WTC11 (cell line): ENCODE measurements at regions not wholly inside any gene's neighbourhood (a gene's known extent, or its start where the extent isn't known, plus 50 kb on each side); places are given as distances from the start of the nearest gene placed in this dataset.

ENCODE experiments used
- ATF2 ChIP-seq: sonication (generic); formaldehyde crosslinking; IDR thresholded peaks from 2 replicates; pipeline ENCODE4 v1.8.1; 2022; ENCODE audit warnings: low read depth, missing genetic modification reagents, borderline replicate concordance
- ATF3 ChIP-seq: sonication (generic); formaldehyde crosslinking; conservative IDR thresholded peaks from 2 replicates; pipeline ENCODE4 v1.8.1; 2022; ENCODE audit warnings: mild to moderate bottlenecking, missing genetic modification reagents
- CTCF ChIP-seq: fragments of 200-600 bp; IDR thresholded peaks from 2 replicates; pipeline ENCODE4 v1.8.0; 2022; ENCODE audit warnings: antibody characterized with exemption
- FOXK1 ChIP-seq: sonication (generic); formaldehyde crosslinking; IDR thresholded peaks from 2 replicates; pipeline ENCODE4 v1.8.0; 2022; ENCODE audit warnings: mild to moderate bottlenecking, moderate library complexity, missing genetic modification reagents
- GABPB1 ChIP-seq: sonication (generic); formaldehyde crosslinking; IDR thresholded peaks from 2 replicates; pipeline ENCODE4 v1.8.1; 2023; ENCODE audit warnings: mild to moderate bottlenecking, missing genetic modification reagents
- MAX ChIP-seq: sonication (generic); formaldehyde crosslinking; IDR thresholded peaks from 2 replicates; pipeline ENCODE4 v1.8.0; 2022; ENCODE audit warnings: mild to moderate bottlenecking, missing genetic modification reagents

- TF ChIP-seq GABPB1 (CRISPR knock-in tag) (no peak), CTCF (no peak), MAX (no peak), ATF2 (CRISPR knock-in tag) (no peak), ATF3 (CRISPR knock-in tag) (no peak), FOXK1 (CRISPR knock-in tag) (no peak)
Observed at GRCh38 chr14:25588751-25589150, 538.8 kb upstream of the STXBP6 start.
